ENCODE measurements at regions not wholly inside any gene's neighbourhood (a gene's known extent, or its start where the extent isn't known, plus 50 kb on each side); places are given as distances from the start of the nearest gene placed in this dataset.

- POLR2A ChIA-PET (ENCODE audit: low non-redundant PET): no interaction called here
- CTCF ChIA-PET: no interaction called here
- no peak for DNase-seq (ENCODE audit: low spot score)
- H3K27ac ChIP-seq: no peak overlapping the region
- no peak for TF ChIP-seq CTCF (conservative IDR thresholded peaks at IDR 0.05; ENCODE audit: low read depth)
Measured at GRCh38 chr3:72682936-72683452, 165.3 kb downstream of the SHQ1 start.

GRCh38 chr3:72681598-72681997, 166.6 kb downstream of the SHQ1 start:
- no peak for DNase-seq (ENCODE audit: low spot score)
- H3K27ac ChIP-seq: no peak overlapping the region
- no peak for TF ChIP-seq CTCF (conservative IDR thresholded peaks at IDR 0.05; ENCODE audit: low read depth)
- POLR2A ChIA-PET (ENCODE audit: low non-redundant PET): no interaction called here
- CTCF ChIA-PET: no interaction called here

GRCh38 chr3:72680766-72681165, 167.5 kb downstream of the SHQ1 start:
- DNase-seq (ENCODE audit: low spot score): no peak
- TF ChIP-seq CTCF (conservative IDR thresholded peaks at IDR 0.05; ENCODE audit: low read depth): no peak
- CTCF ChIA-PET: no interaction called here
- H3K27ac ChIP-seq: no peak overlapping the region
- POLR2A ChIA-PET (ENCODE audit: low non-redundant PET): no interaction called here

- ChIA-PET CTCF (no interaction called here), POLR2A (ENCODE audit: low non-redundant PET) (no interaction called here)
- DNase-seq (ENCODE audit: low spot score): no peak
- TF ChIP-seq CTCF (conservative IDR thresholded peaks at IDR 0.05; ENCODE audit: low read depth): no peak
- H3K27ac ChIP-seq: no peak overlapping the region
Measured at GRCh38 chr3:72679540-72680198, 168.6 kb downstream of the SHQ1 start.

GRCh38 chr3:72678867-72679266, 169.4 kb downstream of the SHQ1 start:
- CTCF ChIA-PET: no interaction called here

GRCh38 chr3:72678380-72678779, 169.9 kb downstream of the SHQ1 start:
- no peak for TF ChIP-seq CTCF (conservative IDR thresholded peaks at IDR 0.05; ENCODE audit: low read depth)
- POLR2A ChIA-PET (ENCODE audit: low non-redundant PET): no interaction called here
- H3K27ac ChIP-seq: no peak overlapping the region
- DNase-seq (ENCODE audit: low spot score): no peak
- CTCF ChIA-PET: no interaction called here

More at GRCh38 chr3:72678867-72679266, 169.4 kb downstream of the SHQ1 start:
- TF ChIP-seq CTCF (conservative IDR thresholded peaks at IDR 0.05; ENCODE audit: low read depth): no peak
- POLR2A ChIA-PET (ENCODE audit: low non-redundant PET): no interaction called here
- peak; percentile 23 for DNase-seq (ENCODE audit: low spot score)
- H3K27ac ChIP-seq: no peak overlapping the region
